Natural killer cell (primary cell): ENCODE measurements at regions not wholly inside any gene's neighbourhood (a gene's known extent, or its start where the extent isn't known, plus 50 kb on each side); places are given as distances from the start of the nearest gene placed in this dataset.

Experiments
- ATAC-seq, 3 donors: fragments of 150-1000 bp in 2 of 3; fragments of 200-7000 bp in 1 of 3; cut with Tn5 transposase; 1 replicate in 1 of 3; 2 replicates in 2 of 3; pipeline ENCODE4 v1.10.0; 2021; ENCODE audit warnings: mild to moderate bottlenecking in 2 of 3, moderate library complexity in 2 of 3
- DNase-seq, 2 donors: peaks; one replicate each; pipeline versions ENCODE4 v3.0.0 to v3.0.0-alpha.2; 2013 to 2021; ENCODE audit warnings: mixed read lengths in 1 of 2
- H3K27ac ChIP-seq: one replicate; pipeline ENCODE4 v1.5.1; 2013; ENCODE audit warnings: mild to moderate bottlenecking, low read length
- H3K27me3 ChIP-seq: one replicate; pipeline ENCODE4 v1.6.1; 2013; ENCODE audit warnings: low read length; ENCODE audit not compliant: control insufficient read depth, insufficient read depth
- H3K36me3 ChIP-seq: one replicate; pipeline ENCODE4 v1.6.1; 2013; ENCODE audit warnings: low read length; ENCODE audit not compliant: control insufficient read depth, insufficient read depth
- H3K4me1 ChIP-seq: one replicate; pipeline ENCODE4 v1.6.1; 2013; ENCODE audit warnings: low read length; ENCODE audit not compliant: control insufficient read depth, insufficient read depth
- H3K4me3 ChIP-seq: one replicate; pipeline ENCODE4 v1.5.1; 2013; ENCODE audit warnings: low read length
- H3K9me3 ChIP-seq: one replicate; pipeline ENCODE4 v1.6.1; 2013; ENCODE audit warnings: low read length; ENCODE audit not compliant: control insufficient read depth, insufficient read depth
- H3K27ac Mint-ChIP-seq, 2 donors: one replicate each; pipeline ENCODE4 v1.8.0; 2022; ENCODE audit warnings: mild to moderate bottlenecking in 2 of 2, mixed read lengths in 2 of 2, moderate library complexity in 1 of 2
- H3K27me3 Mint-ChIP-seq, 2 donors: one replicate each; pipeline ENCODE4 v1.8.0; 2022; ENCODE audit warnings: low read depth in 2 of 2, mixed read lengths in 2 of 2
- H3K36me3 Mint-ChIP-seq: one replicate; pipeline ENCODE4 v1.8.0; 2022; ENCODE audit warnings: mixed read lengths
- H3K4me1 Mint-ChIP-seq, 2 donors: one replicate each; pipeline ENCODE4 v1.8.0; 2022; ENCODE audit warnings: mixed read lengths in 2 of 2
- H3K4me3 Mint-ChIP-seq: one replicate; pipeline ENCODE4 v1.8.0; 2022; ENCODE audit warnings: mild to moderate bottlenecking, moderate library complexity, mixed read lengths
- H3K9me3 Mint-ChIP-seq, 2 donors: one replicate each; pipeline ENCODE4 v1.8.0; 2022; ENCODE audit warnings: mixed read lengths in 2 of 2
- WGBS: methylation state at CpG from one replicate; pipeline ENCODE4 v1.1.7; 2013; ENCODE audit warnings: missing lambda C conversion rate; ENCODE audit not compliant: insufficient coverage; 5-methylcytosine and 5-hydroxymethylcytosine counted together
- intact Hi-C: fragments of 100-400 bp; cut with micrococcal nuclease; formaldehyde crosslinking; loops from one replicate; pipeline ENCODE4 v1.14.2; 2022
- TF ChIP-seq, protein P1 (sequence below): fragments of 200-600 bp; IDR thresholded peaks from one replicate; pipeline ENCODE4 v1.8.0; 2022; ENCODE audit warnings: antibody characterized with exemption

DNA sequence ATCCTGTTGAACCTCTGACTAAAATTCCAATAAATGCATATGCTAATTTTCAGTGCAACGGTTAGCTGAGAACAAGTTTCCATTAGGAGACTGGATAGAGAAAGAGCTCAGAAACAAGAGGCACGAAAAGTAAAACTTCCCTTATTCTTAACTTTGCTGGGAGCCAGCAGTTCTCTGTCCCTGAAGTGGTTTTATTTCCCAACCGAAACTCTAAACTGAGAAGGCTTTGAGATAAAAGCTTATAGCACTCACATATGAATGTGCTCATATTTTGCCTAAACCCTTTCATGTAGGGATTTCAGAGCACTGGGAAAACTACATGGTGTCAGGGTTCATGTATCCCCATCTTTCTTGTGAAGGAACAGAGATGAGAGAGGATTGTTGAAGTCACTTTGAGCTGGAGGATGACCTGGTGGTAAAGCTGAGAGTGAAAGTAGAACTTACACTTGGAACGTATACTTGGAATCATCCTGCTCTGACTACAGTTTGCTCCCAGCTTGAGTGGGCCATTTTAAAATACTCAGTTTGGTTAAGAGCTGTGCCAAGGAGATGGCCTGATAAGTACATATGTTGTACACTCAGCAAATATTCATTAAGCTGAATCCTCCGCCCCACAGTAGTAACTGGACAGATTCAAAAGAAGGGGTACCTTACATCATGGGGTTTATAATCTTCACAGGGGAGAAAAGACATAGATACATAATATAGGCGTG is 324.2 kb upstream of the CNR1 start:
- no peaks in the 10 kb centered on the region for H3K27me3 ChIP-seq
- no peaks in the 10 kb centered on the region for H3K9me3 ChIP-seq
- 82% methylated on average over 5 of the region's 6 CpGs for WGBS
- H3K36me3 ChIP-seq: no peaks in the 10 kb centered on the region
- no peaks in the 10 kb centered on the region for H3K4me1 ChIP-seq
- ATAC-seq: no peak
- H3K4me3 ChIP-seq: no peak overlapping the region
- no peak for DNase-seq
- H3K9me3 Mint-ChIP-seq: peaks cover 0 to 4% of the 10 kb centered on the region in 2 donors
- H3K4me1 Mint-ChIP-seq: no peaks in the 10 kb centered on the region
- H3K27ac Mint-ChIP-seq: no peak overlapping the region
- H3K36me3 Mint-ChIP-seq: no peaks in the 10 kb centered on the region
- H3K27ac ChIP-seq: no peak overlapping the region
- intact Hi-C loops: no loop called here
- TF ChIP-seq, protein P1, sequence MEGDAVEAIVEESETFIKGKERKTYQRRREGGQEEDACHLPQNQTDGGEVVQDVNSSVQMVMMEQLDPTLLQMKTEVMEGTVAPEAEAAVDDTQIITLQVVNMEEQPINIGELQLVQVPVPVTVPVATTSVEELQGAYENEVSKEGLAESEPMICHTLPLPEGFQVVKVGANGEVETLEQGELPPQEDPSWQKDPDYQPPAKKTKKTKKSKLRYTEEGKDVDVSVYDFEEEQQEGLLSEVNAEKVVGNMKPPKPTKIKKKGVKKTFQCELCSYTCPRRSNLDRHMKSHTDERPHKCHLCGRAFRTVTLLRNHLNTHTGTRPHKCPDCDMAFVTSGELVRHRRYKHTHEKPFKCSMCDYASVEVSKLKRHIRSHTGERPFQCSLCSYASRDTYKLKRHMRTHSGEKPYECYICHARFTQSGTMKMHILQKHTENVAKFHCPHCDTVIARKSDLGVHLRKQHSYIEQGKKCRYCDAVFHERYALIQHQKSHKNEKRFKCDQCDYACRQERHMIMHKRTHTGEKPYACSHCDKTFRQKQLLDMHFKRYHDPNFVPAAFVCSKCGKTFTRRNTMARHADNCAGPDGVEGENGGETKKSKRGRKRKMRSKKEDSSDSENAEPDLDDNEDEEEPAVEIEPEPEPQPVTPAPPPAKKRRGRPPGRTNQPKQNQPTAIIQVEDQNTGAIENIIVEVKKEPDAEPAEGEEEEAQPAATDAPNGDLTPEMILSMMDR: no peak
- peaks cover 5 to 9% of the 10 kb centered on the region in 2 donors for H3K27me3 Mint-ChIP-seq
- H3K4me3 Mint-ChIP-seq: no peak overlapping the region

GRCh38 chr6:88483424-88483823 is 317.3 kb upstream of the CNR1 start:
- intact Hi-C loops: no loop called here
- peaks cover 0 to 3% of the 10 kb centered on the region in 2 donors for H3K27me3 Mint-ChIP-seq

DNA sequence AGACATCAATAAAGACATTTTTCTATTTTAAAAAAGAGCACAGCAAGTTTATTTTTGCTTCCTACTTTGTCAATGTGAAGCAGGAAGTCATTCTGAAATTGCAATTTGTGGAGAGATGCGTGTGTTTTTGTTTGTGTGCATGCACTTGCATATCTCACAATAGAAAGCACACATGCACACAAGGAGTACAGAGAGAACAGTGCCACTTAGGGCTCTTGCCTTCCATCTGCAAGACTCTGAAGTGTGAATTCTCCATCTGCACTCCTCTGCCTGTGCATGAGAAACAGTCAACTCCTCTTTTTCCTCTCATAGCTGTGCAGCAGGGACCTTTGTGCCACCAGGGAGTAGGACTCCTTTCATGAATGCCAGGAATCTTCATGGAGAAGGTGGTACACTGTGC is 316.3 kb upstream of the CNR1 start:
- no peak for DNase-seq
- no peak for ATAC-seq
- H3K4me3 ChIP-seq: no peak overlapping the region
- TF ChIP-seq, protein P1: no peak
- WGBS: no CpG with 5 or more reads among the region's 1 CpG
- H3K36me3 ChIP-seq: no peaks in the 10 kb centered on the region
- H3K27ac Mint-ChIP-seq: no peak overlapping the region
- H3K27ac ChIP-seq: no peak overlapping the region
- no peaks in the 10 kb centered on the region for H3K4me1 ChIP-seq
- intact Hi-C loops: no loop called here
- H3K4me3 Mint-ChIP-seq: no peak overlapping the region
- peaks cover 2 to 3% of the 10 kb centered on the region in 2 donors for H3K9me3 Mint-ChIP-seq
- no peaks in the 10 kb centered on the region for H3K36me3 Mint-ChIP-seq
- no peaks in the 10 kb centered on the region for H3K27me3 ChIP-seq
- H3K27me3 Mint-ChIP-seq: peaks cover 0 to 3% of the 10 kb centered on the region in 2 donors
- H3K9me3 ChIP-seq: no peaks in the 10 kb centered on the region
- no peaks in the 10 kb centered on the region for H3K4me1 Mint-ChIP-seq

More at GRCh38 chr6:88483424-88483823, 317.3 kb upstream of the CNR1 start:
- ATAC-seq (no peak), DNase-seq (no peak)
- H3K4me1 Mint-ChIP-seq: no peaks in the 10 kb centered on the region
- no peak overlapping the region for H3K4me3 ChIP-seq
- no peak overlapping the region for H3K4me3 Mint-ChIP-seq
- H3K9me3 ChIP-seq: no peaks in the 10 kb centered on the region
- no peak overlapping the region for H3K27ac Mint-ChIP-seq
- H3K36me3 Mint-ChIP-seq: no peaks in the 10 kb centered on the region
- no peaks in the 10 kb centered on the region for H3K27me3 ChIP-seq
- H3K36me3 ChIP-seq: no peaks in the 10 kb centered on the region
- H3K4me1 ChIP-seq: no peaks in the 10 kb centered on the region
- H3K27ac ChIP-seq: no peak overlapping the region
- 52% methylated on average over 1 of the region's 2 CpGs for WGBS
- H3K9me3 Mint-ChIP-seq: peaks cover 2 to 3% of the 10 kb centered on the region in 2 donors
- TF ChIP-seq, protein P1: no peak

- no peaks in the 10 kb centered on the region for H3K27me3 ChIP-seq
- TF ChIP-seq, protein P1: no peak
- H3K4me3 ChIP-seq: no peak overlapping the region
- ATAC-seq (no peak), DNase-seq (no peak)
- Mint-ChIP-seq H3K36me3 (no peaks in the 10 kb centered on the region), H3K27ac (no peak overlapping the region), H3K4me3 (no peak overlapping the region), H3K27me3 (peaks cover 0 to 3% of the 10 kb centered on the region in 2 donors), H3K4me1 (no peaks in the 10 kb centered on the region), H3K9me3 (peaks cover 2 to 3% of the 10 kb centered on the region in 2 donors)
- H3K9me3 ChIP-seq: no peaks in the 10 kb centered on the region
- WGBS: 91% methylated on average over 1 of the region's 1 CpG
- no peaks in the 10 kb centered on the region for H3K4me1 ChIP-seq
- intact Hi-C loops: no loop called here
- H3K36me3 ChIP-seq: no peaks in the 10 kb centered on the region
- H3K27ac ChIP-seq: no peak overlapping the region
Observed at GRCh38 chr6:88481519-88481918, 315.4 kb upstream of the CNR1 start.
